ENCODE measurements at regions not wholly inside any gene's neighbourhood (a gene's known extent, or its start where the extent isn't known, plus 50 kb on each side); places are given as distances from the start of the nearest gene placed in this dataset.

DNA sequence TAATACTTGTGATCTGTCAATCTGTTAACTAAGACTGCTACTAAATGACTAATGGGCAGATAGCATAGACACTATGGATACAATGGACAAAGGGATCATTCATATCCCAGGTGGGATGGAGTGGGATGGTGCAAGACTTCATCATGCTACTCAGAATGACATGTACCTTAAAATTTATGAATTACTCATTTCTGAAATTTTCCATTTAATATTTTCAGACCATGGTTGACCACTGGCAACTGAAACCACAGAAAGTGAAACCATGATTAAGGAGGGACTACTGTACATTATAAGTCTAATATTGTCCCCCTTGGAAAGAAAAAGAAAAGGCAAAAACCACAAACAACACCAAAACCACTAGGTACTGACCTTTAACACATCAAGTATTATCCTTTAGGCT is 247.0 kb upstream of the SYT4 start:
- Histone ChIP-seq H3K36me3 (no peaks in the 10 kb centered on the region), H3K4me3 (no peak overlapping the region), H3K9me3 (no peaks in the 10 kb centered on the region), H3K4me1 (peaks cover 0 to 35% (median 17%) of the 10 kb centered on the region in 4 donors), H3K27ac (replicated peaks in 1 of 4) (no peak overlapping the region), H3K27me3 (no peaks in the 10 kb centered on the region)
- TF ChIP-seq POLR2AphosphoS5 (IDR thresholded peaks at IDR 0.05), result no peak
- no peak for DNase-seq (ENCODE audit: extremely low spot score)
- intact Hi-C loops (cut with DNase I), result no loop called here

DNA sequence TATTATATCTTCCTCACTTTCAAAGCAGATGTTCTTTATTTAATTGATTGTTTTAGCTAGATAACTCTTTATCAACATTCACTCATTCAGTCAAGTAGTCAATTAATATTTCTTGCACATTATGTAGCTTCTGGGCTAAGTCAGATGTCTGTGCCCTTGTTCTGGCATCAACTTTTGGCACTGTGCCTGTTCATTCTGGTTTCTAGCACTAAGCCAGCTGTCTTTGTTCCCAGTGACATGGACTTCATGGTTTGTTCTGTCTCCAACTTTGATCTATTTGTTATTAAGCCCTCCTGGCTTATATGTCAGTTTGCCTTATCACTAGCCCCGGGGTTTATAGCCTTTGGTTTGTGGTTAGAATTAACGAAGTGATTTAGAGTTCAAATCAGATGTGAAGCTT is 247.9 kb upstream of the SYT4 start:
- Histone ChIP-seq H3K27ac (replicated peaks in 1 of 4) (no peak overlapping the region), H3K36me3 (no peaks in the 10 kb centered on the region), H3K27me3 (no peaks in the 10 kb centered on the region), H3K9me3 (no peaks in the 10 kb centered on the region), H3K4me3 (no peak overlapping the region), H3K4me1 (peaks cover 0 to 35% (median 17%) of the 10 kb centered on the region in 4 donors)
- no peak for DNase-seq (ENCODE audit: extremely low spot score)
- WGBS, result 25% methylated on average over 2 of the region's 2 CpGs
- intact Hi-C loops (cut with DNase I), result no loop called here
- TF ChIP-seq EP300 (IDR thresholded peaks at IDR 0.05) (no peak), CTCF (IDR thresholded peaks at IDR 0.05) (no peak), POLR2AphosphoS5 (IDR thresholded peaks at IDR 0.05) (no peak), POLR2A (IDR thresholded peaks at IDR 0.05; ENCODE audit: low read depth) (no peak)

- no peak overlapping the region for H3K27ac ChIP-seq (replicated peaks in 1 of 4)
- TF ChIP-seq POLR2AphosphoS5 (IDR thresholded peaks at IDR 0.05), result no peak
- no peak for TF ChIP-seq EP300 (IDR thresholded peaks at IDR 0.05)
- TF ChIP-seq POLR2A (IDR thresholded peaks at IDR 0.05; ENCODE audit: low read depth), result no peak
- TF ChIP-seq CTCF (IDR thresholded peaks at IDR 0.05), result no peak
- 34% methylated on average over 2 of the region's 2 CpGs for WGBS
- no peak for DNase-seq (ENCODE audit: extremely low spot score)
- H3K27me3 ChIP-seq, result no peaks in the 10 kb centered on the region
- no peaks in the 10 kb centered on the region for H3K36me3 ChIP-seq
- intact Hi-C loops (cut with DNase I), result no loop called here
- H3K4me3 ChIP-seq, result no peak overlapping the region
- no peaks in the 10 kb centered on the region for H3K9me3 ChIP-seq
- H3K4me1 ChIP-seq, result peaks cover 0 to 35% (median 17%) of the 10 kb centered on the region in 4 donors
Measured at GRCh38 chr18:43526426-43527145, 249.3 kb upstream of the SYT4 start.

GRCh38 chr18:43531438-43531837 is 254.1 kb upstream of the SYT4 start:
- H3K4me1 ChIP-seq, result peaks cover 0 to 21% (median 14%) of the 10 kb centered on the region in 4 donors
- TF ChIP-seq EP300 (IDR thresholded peaks at IDR 0.05), result no peak
- no peak for TF ChIP-seq CTCF (IDR thresholded peaks at IDR 0.05)
- TF ChIP-seq POLR2A (IDR thresholded peaks at IDR 0.05; ENCODE audit: low read depth), result no peak
- H3K4me3 ChIP-seq, result no peak overlapping the region
- no peaks in the 10 kb centered on the region for H3K27me3 ChIP-seq
- no peaks in the 10 kb centered on the region for H3K36me3 ChIP-seq
- no peak overlapping the region for H3K27ac ChIP-seq (replicated peaks in 1 of 4)
- intact Hi-C loops (cut with DNase I), result no loop called here
- WGBS, result 88% methylated on average over 3 of the region's 3 CpGs
- no peak for DNase-seq (ENCODE audit: extremely low spot score)
- H3K9me3 ChIP-seq, result no peaks in the 10 kb centered on the region

GRCh38 chr18:43533371-43533770 is 256.1 kb upstream of the SYT4 start:
- H3K27ac ChIP-seq (replicated peaks in 1 of 4), result no peak overlapping the region
- peaks cover 0 to 2% (median 0%) of the 10 kb centered on the region in 4 donors for H3K4me1 ChIP-seq
- H3K36me3 ChIP-seq, result no peaks in the 10 kb centered on the region
- no peak for DNase-seq (ENCODE audit: extremely low spot score)
- no peak for TF ChIP-seq EP300 (IDR thresholded peaks at IDR 0.05)
- no peak for TF ChIP-seq POLR2A (IDR thresholded peaks at IDR 0.05; ENCODE audit: low read depth)
- no peak for TF ChIP-seq CTCF (IDR thresholded peaks at IDR 0.05)
- no peak for TF ChIP-seq POLR2AphosphoS5 (IDR thresholded peaks at IDR 0.05)
- intact Hi-C loops (cut with DNase I), result no loop called here
- H3K4me3 ChIP-seq, result no peak overlapping the region
- H3K9me3 ChIP-seq, result no peaks in the 10 kb centered on the region
- 76% methylated on average over 1 of the region's 1 CpG for WGBS
- H3K27me3 ChIP-seq, result no peaks in the 10 kb centered on the region
